NCI-H2107 (cell line): ENCODE measurements at regions not wholly inside any gene's neighbourhood (a gene's known extent, or its start where the extent isn't known, plus 50 kb on each side); places are given as distances from the start of the nearest gene placed in this dataset.
"Not testable (repeated sequence)": the region's sequence is repeated elsewhere in the genome, so short reads cannot be mapped to it uniquely, and the experiment has no call there.

ENCODE experiments used
- DNase-seq: peaks from one replicate; lab custom pipeline; 2025; lab: John Stamatoyannopoulos, UW

- no peak for DNase-seq
Observed at GRCh38 chr12:58009405-58010195, 68.2 kb downstream of the ATP23 start.

GRCh38 chr12:58011676-58012075 is 70.3 kb downstream of the ATP23 start:
- no peak for DNase-seq

- DNase-seq: not testable (repeated sequence)
Observed at GRCh38 chr12:58022379-58023020, 81.1 kb downstream of the ATP23 start.

GRCh38 chr12:58025431-58025830 is 84.1 kb downstream of the ATP23 start:
- DNase-seq: no peak

- DNase-seq: no peak
Observed at GRCh38 chr12:58026426-58026825, 85.1 kb downstream of the ATP23 start.

GRCh38 chr12:58026897-58027891 is 85.8 kb downstream of the ATP23 start:
- DNase-seq: no peak

- DNase-seq: no peak
Observed at GRCh38 chr12:58028294-58028693, 86.9 kb downstream of the ATP23 start.

- no peak for DNase-seq
Observed at GRCh38 chr12:58029260-58029659, 87.9 kb downstream of the ATP23 start.

GRCh38 chr12:58030566-58031279 is 89.4 kb downstream of the ATP23 start:
- no peak for DNase-seq

GRCh38 chr12:58032156-58032555 is 90.8 kb downstream of the ATP23 start:
- DNase-seq: no peak

- no peak for DNase-seq
Observed at GRCh38 chr12:58033831-58034230, 92.5 kb downstream of the ATP23 start.

- DNase-seq: no peak
Observed at GRCh38 chr12:58034311-58034710, 92.9 kb downstream of the ATP23 start.

GRCh38 chr12:58034712-58035111 is 93.3 kb downstream of the ATP23 start:
- DNase-seq: no peak

GRCh38 chr12:58041441-58041840 is 100.1 kb downstream of the ATP23 start:
- DNase-seq: no peak

- no peak for DNase-seq
Observed at GRCh38 chr12:58044966-58045365, 103.6 kb downstream of the ATP23 start.

GRCh38 chr12:58046271-58046670 is 104.9 kb downstream of the ATP23 start:
- DNase-seq: no peak

- no peak for DNase-seq
Observed at GRCh38 chr12:58051378-58051777, 110.0 kb downstream of the ATP23 start.

GRCh38 chr12:58064666-58065065 is 123.3 kb downstream of the ATP23 start:
- no peak for DNase-seq

- no peak for DNase-seq
Observed at GRCh38 chr12:58066296-58066695, 124.9 kb downstream of the ATP23 start.

GRCh38 chr12:58067610-58068387 is 126.4 kb downstream of the ATP23 start:
- no peak for DNase-seq

GRCh38 chr12:58068706-58069105 is 127.3 kb downstream of the ATP23 start:
- no peak for DNase-seq
